Skeletal muscle satellite cell (primary cell): ENCODE measurements at regions not wholly inside any gene's neighbourhood (a gene's known extent, or its start where the extent isn't known, plus 50 kb on each side); places are given as distances from the start of the nearest gene placed in this dataset.
"Not testable (repeated sequence)": the region's sequence is repeated elsewhere in the genome, so short reads cannot be mapped to it uniquely, and the experiment has no call there.

Source experiments
- H3K27me3 ChIP-seq: 2 replicates; pipeline ENCODE4 v1.7.0; 2013; ENCODE audit warnings: low read length; ENCODE audit not compliant: control insufficient read depth, insufficient read depth
- H3K36me3 ChIP-seq: 2 replicates; pipeline ENCODE4 v1.7.0; 2013; ENCODE audit warnings: mild to moderate bottlenecking, control low read depth, low read length; ENCODE audit not compliant: insufficient read depth
- H3K4me1 ChIP-seq: 2 replicates; pipeline ENCODE4 v1.7.0; 2013; ENCODE audit warnings: low read length; ENCODE audit not compliant: control insufficient read depth, insufficient read depth
- H3K4me2 ChIP-seq: 2 replicates; pipeline ENCODE4 v1.7.0; 2013; ENCODE audit warnings: mild to moderate bottlenecking, low read length
- H3K4me3 ChIP-seq: 2 replicates; pipeline ENCODE4 v1.7.0; 2013; ENCODE audit warnings: low read length
- H3K9ac ChIP-seq: 2 replicates; pipeline ENCODE4 v1.7.0; 2013; ENCODE audit warnings: mild to moderate bottlenecking, low read depth, low read length, moderate library complexity
- H3K9me3 ChIP-seq: replicated peaks from 2 replicates; pipeline ENCODE4 v1.7.0; 2013; ENCODE audit warnings: mild to moderate bottlenecking, control low read depth, low read length

GRCh38 chr12:58720421-58720820 lies 199.9 kb downstream of the LRIG3 start:
- Histone ChIP-seq H3K4me3 (no peak overlapping the region), H3K27me3 (no peaks in the 10 kb centered on the region), H3K9me3 (no peaks in the 10 kb centered on the region), H3K9ac (no peak overlapping the region), H3K4me1 (no peaks in the 10 kb centered on the region), H3K4me2 (no peak overlapping the region), H3K36me3 (no peaks in the 10 kb centered on the region)

GRCh38 chr12:58725400-58726105 lies 194.8 kb downstream of the LRIG3 start:
- Histone ChIP-seq H3K4me3 (no peak overlapping the region), H3K9ac (no peak overlapping the region), H3K4me2 (no peak overlapping the region), H3K36me3 (no peaks in the 10 kb centered on the region), H3K4me1 (peaks cover 12% of the 10 kb centered on the region), H3K27me3 (no peaks in the 10 kb centered on the region), H3K9me3 (no peaks in the 10 kb centered on the region)

- no peaks in the 10 kb centered on the region for H3K27me3 ChIP-seq
- H3K9ac ChIP-seq, result no peak overlapping the region
- no peaks in the 10 kb centered on the region for H3K9me3 ChIP-seq
- H3K36me3 ChIP-seq, result no peaks in the 10 kb centered on the region
- peaks cover 12% of the 10 kb centered on the region for H3K4me1 ChIP-seq
- no peak overlapping the region for H3K4me3 ChIP-seq
- H3K4me2 ChIP-seq, result peak overlapping the region; percentile 4
Measured at GRCh38 chr12:58727521-58727920, 192.8 kb downstream of the LRIG3 start.

- Histone ChIP-seq H3K9me3 (no peaks in the 10 kb centered on the region), H3K36me3 (no peaks in the 10 kb centered on the region), H3K9ac (no peak overlapping the region), H3K4me1 (peaks cover 12% of the 10 kb centered on the region), H3K27me3 (no peaks in the 10 kb centered on the region), H3K4me3 (no peak overlapping the region), H3K4me2 (peak overlapping the region; percentile 4)
Measured at GRCh38 chr12:58728397-58728796, 191.9 kb downstream of the LRIG3 start.

GRCh38 chr12:58731096-58731495 lies 189.2 kb downstream of the LRIG3 start:
- Histone ChIP-seq H3K4me1 (peaks cover 12% of the 10 kb centered on the region), H3K4me3 (no peak overlapping the region), H3K4me2 (no peak overlapping the region), H3K27me3 (no peaks in the 10 kb centered on the region), H3K9ac (no peak overlapping the region), H3K9me3 (no peaks in the 10 kb centered on the region), H3K36me3 (no peaks in the 10 kb centered on the region)

GRCh38 chr12:58732894-58733293 lies 187.4 kb downstream of the LRIG3 start:
- Histone ChIP-seq H3K4me3 (no peak overlapping the region), H3K9me3 (no peaks in the 10 kb centered on the region), H3K27me3 (no peaks in the 10 kb centered on the region), H3K4me1 (peaks cover 4% of the 10 kb centered on the region), H3K36me3 (no peaks in the 10 kb centered on the region), H3K9ac (no peak overlapping the region), H3K4me2 (no peak overlapping the region)

- H3K9ac ChIP-seq, result no peak overlapping the region
- no peaks in the 10 kb centered on the region for H3K36me3 ChIP-seq
- peaks cover 4% of the 10 kb centered on the region for H3K4me1 ChIP-seq
- H3K9me3 ChIP-seq, result no peaks in the 10 kb centered on the region
- H3K27me3 ChIP-seq, result no peaks in the 10 kb centered on the region
- H3K4me2 ChIP-seq, result no peak overlapping the region
- no peak overlapping the region for H3K4me3 ChIP-seq
Measured at GRCh38 chr12:58741226-58741625, 179.1 kb downstream of the LRIG3 start.

- no peak overlapping the region for H3K4me2 ChIP-seq
- H3K4me3 ChIP-seq, result no peak overlapping the region
- H3K9ac ChIP-seq, result no peak overlapping the region
- H3K4me1 ChIP-seq, result peaks cover 9% of the 10 kb centered on the region
- no peaks in the 10 kb centered on the region for H3K27me3 ChIP-seq
- no peaks in the 10 kb centered on the region for H3K36me3 ChIP-seq
- H3K9me3 ChIP-seq, result no peaks in the 10 kb centered on the region
Measured at GRCh38 chr12:58745348-58746125, 174.8 kb downstream of the LRIG3 start.

- Histone ChIP-seq H3K4me1 (peaks cover 19% of the 10 kb centered on the region), H3K4me2 (no peak overlapping the region), H3K4me3 (no peak overlapping the region), H3K27me3 (no peaks in the 10 kb centered on the region), H3K9me3 (no peaks in the 10 kb centered on the region), H3K36me3 (no peaks in the 10 kb centered on the region), H3K9ac (no peak overlapping the region)
Measured at GRCh38 chr12:58747533-58747932, 172.8 kb downstream of the LRIG3 start.

GRCh38 chr12:58750484-58750883 lies 169.8 kb downstream of the LRIG3 start:
- no peaks in the 10 kb centered on the region for H3K27me3 ChIP-seq
- no peak overlapping the region for H3K4me3 ChIP-seq
- no peaks in the 10 kb centered on the region for H3K9me3 ChIP-seq
- peak overlapping the region; percentile 57 for H3K4me2 ChIP-seq
- H3K36me3 ChIP-seq, result no peaks in the 10 kb centered on the region
- peak overlapping the region; percentile 55 for H3K9ac ChIP-seq
- peaks cover 17% of the 10 kb centered on the region for H3K4me1 ChIP-seq

- Histone ChIP-seq H3K9ac (peak overlapping the region; percentile 30), H3K36me3 (no peaks in the 10 kb centered on the region), H3K4me1 (peaks cover 15% of the 10 kb centered on the region), H3K27me3 (no peaks in the 10 kb centered on the region), H3K4me2 (no peak overlapping the region), H3K9me3 (no peaks in the 10 kb centered on the region), H3K4me3 (no peak overlapping the region)
Measured at GRCh38 chr12:58757422-58757821, 162.9 kb downstream of the LRIG3 start.

- not testable (repeated sequence) for H3K4me2 ChIP-seq, H3K9ac ChIP-seq, H3K9me3 ChIP-seq, H3K27me3 ChIP-seq, H3K4me3 ChIP-seq, H3K36me3 ChIP-seq
- H3K4me1 ChIP-seq, result peaks cover 23% of the 10 kb centered on the region
Measured at GRCh38 chr12:58759745-58760144, 160.6 kb downstream of the LRIG3 start.
